ENCODE measurements at regions not wholly inside any gene's neighbourhood (a gene's known extent, or its start where the extent isn't known, plus 50 kb on each side); places are given as distances from the start of the nearest gene placed in this dataset.
"Not testable (repeated sequence)": the region's sequence is repeated elsewhere in the genome, so short reads cannot be mapped to it uniquely, and the experiment has no call there.

DNA sequence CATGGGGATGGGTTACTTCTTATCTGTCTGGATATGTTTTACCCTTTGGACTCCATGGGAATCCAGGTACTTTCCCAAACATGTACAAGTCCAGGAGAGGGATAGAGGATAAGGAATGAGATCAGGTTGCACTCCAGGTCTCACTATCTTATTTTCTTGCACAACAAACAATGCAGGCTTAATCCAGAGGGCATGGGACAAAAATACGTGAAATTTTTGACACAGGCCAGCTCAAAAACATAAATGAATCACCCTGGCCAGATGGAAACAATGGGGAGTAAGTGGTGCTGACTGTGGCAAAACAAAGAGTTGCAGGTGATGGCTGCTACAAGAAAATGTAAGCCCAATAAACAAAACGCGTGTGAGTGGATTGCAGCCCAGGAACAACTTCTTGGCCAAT lies 69.4 kb upstream of the GAS1 start:
- no peaks in the 10 kb centered on the region for H3K36me3 ChIP-seq (ENCODE audit: control insufficient read depth, insufficient read depth, low read length)
- H3K4me3 ChIP-seq (ENCODE audit: insufficient read depth, low read depth, low read length): no peak overlapping the region
- H3K9me3 ChIP-seq (ENCODE audit: control insufficient read depth, low read length): no peaks in the 10 kb centered on the region
- H3K27me3 ChIP-seq (ENCODE audit: control insufficient read depth, insufficient read depth, low read length, poor library complexity, severe bottlenecking): no peaks in the 10 kb centered on the region
- no peak overlapping the region for H3K27ac ChIP-seq (ENCODE audit: insufficient read depth, low read depth, low read length, poor library complexity, severe bottlenecking)
- H3K4me1 ChIP-seq (ENCODE audit: control insufficient read depth, insufficient read depth, low read length): peaks cover 6% of the 10 kb centered on the region
- 91 to 94% methylated on average over 3 of the region's 3 CpGs for WGBS, 2 experiments

DNA sequence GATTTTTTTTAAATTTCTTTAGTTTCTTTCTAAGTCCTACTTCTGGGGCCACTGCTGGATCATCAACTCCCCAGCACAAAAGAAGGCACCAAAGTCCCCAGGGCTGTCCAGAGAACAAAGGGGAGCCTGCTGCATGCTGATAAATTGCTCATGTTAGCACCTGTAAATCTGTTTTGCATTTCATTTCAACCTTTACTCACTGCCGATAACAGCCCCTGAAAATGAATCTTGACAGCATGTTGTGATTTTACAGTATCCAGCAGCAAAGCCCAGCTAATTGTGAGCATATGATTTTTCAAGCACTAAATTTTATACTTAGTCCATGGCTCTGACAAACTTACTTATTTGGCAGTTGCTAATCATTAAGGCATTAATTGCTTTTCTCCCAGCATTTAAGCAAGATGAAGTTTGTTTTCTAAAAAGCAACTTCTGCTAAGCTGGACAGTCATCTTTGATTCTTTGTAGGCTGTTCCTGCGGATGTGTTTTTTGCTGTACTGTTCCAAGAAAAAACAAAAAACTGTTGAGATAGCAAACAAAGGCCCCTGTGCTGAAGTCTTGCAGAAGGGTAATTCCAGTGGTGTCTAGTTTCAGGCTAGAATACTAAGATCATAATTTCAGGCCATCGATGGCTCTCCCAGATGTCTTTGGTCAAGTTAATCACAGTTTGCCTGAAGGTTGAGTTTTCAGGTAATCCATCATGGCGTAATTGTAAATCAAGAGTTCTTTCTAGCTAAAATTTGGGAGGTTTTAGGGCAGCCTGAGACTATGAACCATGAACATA lies 73.1 kb upstream of the GAS1 start:
- Histone ChIP-seq H3K4me3 (ENCODE audit: insufficient read depth, low read depth, low read length) (no peak overlapping the region), H3K27me3 (ENCODE audit: control insufficient read depth, insufficient read depth, low read length, poor library complexity, severe bottlenecking) (no peaks in the 10 kb centered on the region), H3K27ac (ENCODE audit: insufficient read depth, low read depth, low read length, poor library complexity, severe bottlenecking) (no peak overlapping the region), H3K36me3 (ENCODE audit: control insufficient read depth, insufficient read depth, low read length) (no peaks in the 10 kb centered on the region), H3K4me1 (ENCODE audit: control insufficient read depth, insufficient read depth, low read length) (peaks cover 15% of the 10 kb centered on the region), H3K9me3 (ENCODE audit: control insufficient read depth, low read length) (no peaks in the 10 kb centered on the region)
- WGBS, 2 experiments: 89% methylated on average over 4 of the region's 4 CpGs

GRCh38 chr9:87022178-87022577 lies 74.9 kb upstream of the GAS1 start:
- no peaks in the 10 kb centered on the region for H3K36me3 ChIP-seq (ENCODE audit: control insufficient read depth, insufficient read depth, low read length)
- H3K4me3 ChIP-seq (ENCODE audit: insufficient read depth, low read depth, low read length): no peak overlapping the region
- no peak overlapping the region for H3K27ac ChIP-seq (ENCODE audit: insufficient read depth, low read depth, low read length, poor library complexity, severe bottlenecking)
- WGBS, 2 experiments: 67 to 88% methylated on average over 1 of the region's 1 CpG
- no peaks in the 10 kb centered on the region for H3K27me3 ChIP-seq (ENCODE audit: control insufficient read depth, insufficient read depth, low read length, poor library complexity, severe bottlenecking)
- H3K4me1 ChIP-seq (ENCODE audit: control insufficient read depth, insufficient read depth, low read length): peaks cover 15% of the 10 kb centered on the region
- H3K9me3 ChIP-seq (ENCODE audit: control insufficient read depth, low read length): no peaks in the 10 kb centered on the region

DNA sequence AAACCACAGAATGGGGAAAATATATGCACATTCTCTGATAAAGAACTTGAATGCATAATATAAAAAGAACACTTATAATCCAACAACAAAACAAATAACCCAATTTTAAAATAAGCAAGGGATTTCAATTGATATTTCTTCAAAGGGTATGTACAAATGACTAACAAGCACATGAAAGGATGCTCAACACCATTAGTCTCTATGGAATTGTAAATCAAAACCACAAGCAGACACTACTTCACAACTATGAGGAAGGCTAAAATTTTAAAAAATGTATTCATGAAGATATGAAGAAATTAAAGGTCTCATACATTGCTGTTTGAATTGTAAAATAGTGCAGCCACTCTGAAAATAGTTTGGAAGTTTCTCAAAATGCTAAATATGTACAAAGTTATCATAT lies 78.9 kb upstream of the GAS1 start:
- no peaks in the 10 kb centered on the region for H3K36me3 ChIP-seq (ENCODE audit: control insufficient read depth, insufficient read depth, low read length)
- H3K4me3 ChIP-seq (ENCODE audit: insufficient read depth, low read depth, low read length): no peak overlapping the region
- no peak overlapping the region for H3K27ac ChIP-seq (ENCODE audit: insufficient read depth, low read depth, low read length, poor library complexity, severe bottlenecking)
- no peaks in the 10 kb centered on the region for H3K9me3 ChIP-seq (ENCODE audit: control insufficient read depth, low read length)
- H3K4me1 ChIP-seq (ENCODE audit: control insufficient read depth, insufficient read depth, low read length): peaks cover 9% of the 10 kb centered on the region
- no peaks in the 10 kb centered on the region for H3K27me3 ChIP-seq (ENCODE audit: control insufficient read depth, insufficient read depth, low read length, poor library complexity, severe bottlenecking)

- H3K4me1 ChIP-seq (ENCODE audit: control insufficient read depth, insufficient read depth, low read length); H3K9me3 ChIP-seq (ENCODE audit: control insufficient read depth, low read length); H3K4me3 ChIP-seq (ENCODE audit: insufficient read depth, low read depth, low read length); H3K27ac ChIP-seq (ENCODE audit: insufficient read depth, low read depth, low read length, poor library complexity, severe bottlenecking); H3K36me3 ChIP-seq (ENCODE audit: control insufficient read depth, insufficient read depth, low read length); H3K27me3 ChIP-seq (ENCODE audit: control insufficient read depth, insufficient read depth, low read length, poor library complexity, severe bottlenecking): not testable (repeated sequence)
- 96% methylated on average over 2 of the region's 4 CpGs; no CpG with 5 or more reads in 1 of the 2 experiments for WGBS, 2 experiments
These were observed 81.5 kb upstream of the GAS1 start for GRCh38 chr9:87028836-87029235.

GRCh38 chr9:87029905-87030304 lies 82.6 kb upstream of the GAS1 start:
- no peaks in the 10 kb centered on the region for H3K9me3 ChIP-seq (ENCODE audit: control insufficient read depth, low read length)
- no peaks in the 10 kb centered on the region for H3K4me1 ChIP-seq (ENCODE audit: control insufficient read depth, insufficient read depth, low read length)
- no peak overlapping the region for H3K4me3 ChIP-seq (ENCODE audit: insufficient read depth, low read depth, low read length)
- 94% methylated on average over 1 of the region's 1 CpG; no CpG with 5 or more reads in 1 of the 2 experiments for WGBS, 2 experiments
- no peaks in the 10 kb centered on the region for H3K36me3 ChIP-seq (ENCODE audit: control insufficient read depth, insufficient read depth, low read length)
- no peak overlapping the region for H3K27ac ChIP-seq (ENCODE audit: insufficient read depth, low read depth, low read length, poor library complexity, severe bottlenecking)
- no peaks in the 10 kb centered on the region for H3K27me3 ChIP-seq (ENCODE audit: control insufficient read depth, insufficient read depth, low read length, poor library complexity, severe bottlenecking)

- H3K4me3 ChIP-seq (ENCODE audit: insufficient read depth, low read depth, low read length): no peak overlapping the region
- no peaks in the 10 kb centered on the region for H3K9me3 ChIP-seq (ENCODE audit: control insufficient read depth, low read length)
- no peaks in the 10 kb centered on the region for H3K27me3 ChIP-seq (ENCODE audit: control insufficient read depth, insufficient read depth, low read length, poor library complexity, severe bottlenecking)
- H3K4me1 ChIP-seq (ENCODE audit: control insufficient read depth, insufficient read depth, low read length): no peaks in the 10 kb centered on the region
- no peak overlapping the region for H3K27ac ChIP-seq (ENCODE audit: insufficient read depth, low read depth, low read length, poor library complexity, severe bottlenecking)
- 92 to 95% methylated on average over 8 of the region's 8 CpGs for WGBS, 2 experiments
- no peaks in the 10 kb centered on the region for H3K36me3 ChIP-seq (ENCODE audit: control insufficient read depth, insufficient read depth, low read length)
These were observed 87.5 kb upstream of the GAS1 start for GRCh38 chr9:87034841-87035240.

- H3K27ac ChIP-seq (ENCODE audit: insufficient read depth, low read depth, low read length, poor library complexity, severe bottlenecking): no peak overlapping the region
- H3K9me3 ChIP-seq (ENCODE audit: control insufficient read depth, low read length): no peaks in the 10 kb centered on the region
- no peaks in the 10 kb centered on the region for H3K4me1 ChIP-seq (ENCODE audit: control insufficient read depth, insufficient read depth, low read length)
- no peak overlapping the region for H3K4me3 ChIP-seq (ENCODE audit: insufficient read depth, low read depth, low read length)
- 90 to 96% methylated on average over 5 of the region's 5 CpGs for WGBS, 2 experiments
- no peaks in the 10 kb centered on the region for H3K36me3 ChIP-seq (ENCODE audit: control insufficient read depth, insufficient read depth, low read length)
- no peaks in the 10 kb centered on the region for H3K27me3 ChIP-seq (ENCODE audit: control insufficient read depth, insufficient read depth, low read length, poor library complexity, severe bottlenecking)
These were observed 88.6 kb upstream of the GAS1 start for GRCh38 chr9:87035879-87036278.

- Histone ChIP-seq H3K27me3 (ENCODE audit: control insufficient read depth, insufficient read depth, low read length, poor library complexity, severe bottlenecking) (no peaks in the 10 kb centered on the region), H3K4me3 (ENCODE audit: insufficient read depth, low read depth, low read length) (no peak overlapping the region), H3K27ac (ENCODE audit: insufficient read depth, low read depth, low read length, poor library complexity, severe bottlenecking) (no peak overlapping the region), H3K36me3 (ENCODE audit: control insufficient read depth, insufficient read depth, low read length) (no peaks in the 10 kb centered on the region), H3K4me1 (ENCODE audit: control insufficient read depth, insufficient read depth, low read length) (no peaks in the 10 kb centered on the region), H3K9me3 (ENCODE audit: control insufficient read depth, low read length) (no peaks in the 10 kb centered on the region)
- 100% methylated on average over 2 of the region's 2 CpGs for WGBS, 2 experiments
These were observed 89.2 kb upstream of the GAS1 start for GRCh38 chr9:87036506-87036905.

- no peaks in the 10 kb centered on the region for H3K4me1 ChIP-seq (ENCODE audit: control insufficient read depth, insufficient read depth, low read length)
- 91 to 92% methylated on average over 1 of the region's 1 CpG for WGBS, 2 experiments
- no peak overlapping the region for H3K4me3 ChIP-seq (ENCODE audit: insufficient read depth, low read depth, low read length)
- no peak overlapping the region for H3K27ac ChIP-seq (ENCODE audit: insufficient read depth, low read depth, low read length, poor library complexity, severe bottlenecking)
- no peaks in the 10 kb centered on the region for H3K27me3 ChIP-seq (ENCODE audit: control insufficient read depth, insufficient read depth, low read length, poor library complexity, severe bottlenecking)
- no peaks in the 10 kb centered on the region for H3K9me3 ChIP-seq (ENCODE audit: control insufficient read depth, low read length)
- no peaks in the 10 kb centered on the region for H3K36me3 ChIP-seq (ENCODE audit: control insufficient read depth, insufficient read depth, low read length)
These were observed 92.6 kb upstream of the GAS1 start for GRCh38 chr9:87039809-87040392.

Data from ectodermal cell (in vitro differentiated cells).